GM21390 (cell line): ENCODE measurements at regions not wholly inside any gene's neighbourhood (a gene's known extent, or its start where the extent isn't known, plus 50 kb on each side); places are given as distances from the start of the nearest gene placed in this dataset.

Source experiments
- ATAC-seq: cut with Tn5 transposase; IDR thresholded peaks from one replicate; pipeline ENCODE4 v1.9.1; 2021; ENCODE audit not compliant: unreplicated experiment

GRCh38 chr17:73722165-73722564 lies 77.9 kb upstream of the SDK2 start:
- ATAC-seq = no peak

- ATAC-seq = no peak
Observed at GRCh38 chr17:73723317-73723716, 79.1 kb upstream of the SDK2 start.

GRCh38 chr17:73724341-73724740 lies 80.1 kb upstream of the SDK2 start:
- no peak for ATAC-seq

- ATAC-seq = no peak
Observed at GRCh38 chr17:73724990-73725389, 80.7 kb upstream of the SDK2 start.

- no peak for ATAC-seq
Observed at GRCh38 chr17:73725794-73726515, 81.7 kb upstream of the SDK2 start.

- no peak for ATAC-seq
Observed at GRCh38 chr17:73727941-73728340, 83.7 kb upstream of the SDK2 start.

- ATAC-seq = no peak
Observed at GRCh38 chr17:73729101-73729500, 84.9 kb upstream of the SDK2 start.

GRCh38 chr17:73731733-73732132 lies 87.5 kb upstream of the SDK2 start:
- ATAC-seq = no peak

GRCh38 chr17:73733517-73733916 lies 89.3 kb upstream of the SDK2 start:
- no peak for ATAC-seq

- no peak for ATAC-seq
Observed at GRCh38 chr17:73735245-73735644, 91.0 kb upstream of the SDK2 start.

- no peak for ATAC-seq
Observed at GRCh38 chr17:73738751-73739575, 94.7 kb upstream of the SDK2 start.

- no peak for ATAC-seq
Observed at GRCh38 chr17:73740370-73740769, 96.1 kb upstream of the SDK2 start.

- ATAC-seq = no peak
Observed at GRCh38 chr17:73742948-73743381, 98.7 kb upstream of the SDK2 start.

GRCh38 chr17:73743518-73744201 lies 99.4 kb upstream of the SDK2 start:
- no peak for ATAC-seq

GRCh38 chr17:73744411-73744810 lies 100.2 kb upstream of the SDK2 start:
- no peak for ATAC-seq

GRCh38 chr17:73746314-73747073 lies 102.2 kb upstream of the SDK2 start:
- no peak for ATAC-seq

GRCh38 chr17:73747221-73748002 lies 103.2 kb upstream of the SDK2 start:
- ATAC-seq = no peak

- ATAC-seq = no peak
Observed at GRCh38 chr17:73748508-73748907, 104.3 kb upstream of the SDK2 start.

GRCh38 chr17:73749337-73749823 lies 105.1 kb upstream of the SDK2 start:
- no peak for ATAC-seq
